ENCODE measurements at regions not wholly inside any gene's neighbourhood (a gene's known extent, or its start where the extent isn't known, plus 50 kb on each side); places are given as distances from the start of the nearest gene placed in this dataset.

- TF ChIP-seq REST (IDR thresholded peaks at IDR 0.05), result no peak
- TF ChIP-seq CTCF (IDR thresholded peaks at IDR 0.05; ENCODE audit: low read depth, low read length, missing input control), result no peak
- TF ChIP-seq NR2F2 (IDR thresholded peaks at IDR 0.05), result no peak
- no peak for TF ChIP-seq TAF1 (conservative IDR thresholded peaks at IDR 0.05)
Measured at GRCh38 chr16:61214780-61215179, 821.5 kb downstream of the CDH8 start.

All from liver (tissue), 3 donors.